Chondrocyte (in vitro differentiated cells): ENCODE measurements at regions not wholly inside any gene's neighbourhood (a gene's known extent, or its start where the extent isn't known, plus 50 kb on each side); places are given as distances from the start of the nearest gene placed in this dataset.

Experiments
- DNase-seq: peaks from one replicate; pipeline ENCODE4 v3.0.0; 2021; ENCODE audit warnings: mixed read lengths, low spot score
- H3K27ac Mint-ChIP-seq: one replicate; pipeline ENCODE4 v1.8.0; 2021; ENCODE audit warnings: mild to moderate bottlenecking, moderate library complexity, mixed read lengths; ENCODE audit not compliant: unreplicated experiment
- H3K27me3 Mint-ChIP-seq: 2 replicates; pipeline ENCODE4 v1.8.0; 2021; ENCODE audit warnings: low read depth, mixed read lengths
- H3K36me3 Mint-ChIP-seq: 2 replicates; pipeline ENCODE4 v1.8.0; 2021; ENCODE audit warnings: low read depth, mixed read lengths
- H3K4me1 Mint-ChIP-seq: 2 replicates; pipeline ENCODE4 v1.8.0; 2021; ENCODE audit warnings: low read depth, mild to moderate bottlenecking, mixed read lengths
- H3K4me3 Mint-ChIP-seq: one replicate; pipeline ENCODE4 v1.8.0; 2021; ENCODE audit warnings: mild to moderate bottlenecking, moderate library complexity, mixed read lengths; ENCODE audit not compliant: unreplicated experiment
- H3K9me3 Mint-ChIP-seq: 2 replicates; pipeline ENCODE4 v1.8.0; 2021; ENCODE audit warnings: low read depth, mixed read lengths
- TF ChIP-seq, protein P1 (sequence below): fragments of 200-600 bp; sonication (generic); IDR thresholded peaks from 2 replicates; pipeline ENCODE4 v1.5.0; 2021; ENCODE audit warnings: antibody characterized with exemption, mild to moderate bottlenecking, moderate library complexity

DNA sequence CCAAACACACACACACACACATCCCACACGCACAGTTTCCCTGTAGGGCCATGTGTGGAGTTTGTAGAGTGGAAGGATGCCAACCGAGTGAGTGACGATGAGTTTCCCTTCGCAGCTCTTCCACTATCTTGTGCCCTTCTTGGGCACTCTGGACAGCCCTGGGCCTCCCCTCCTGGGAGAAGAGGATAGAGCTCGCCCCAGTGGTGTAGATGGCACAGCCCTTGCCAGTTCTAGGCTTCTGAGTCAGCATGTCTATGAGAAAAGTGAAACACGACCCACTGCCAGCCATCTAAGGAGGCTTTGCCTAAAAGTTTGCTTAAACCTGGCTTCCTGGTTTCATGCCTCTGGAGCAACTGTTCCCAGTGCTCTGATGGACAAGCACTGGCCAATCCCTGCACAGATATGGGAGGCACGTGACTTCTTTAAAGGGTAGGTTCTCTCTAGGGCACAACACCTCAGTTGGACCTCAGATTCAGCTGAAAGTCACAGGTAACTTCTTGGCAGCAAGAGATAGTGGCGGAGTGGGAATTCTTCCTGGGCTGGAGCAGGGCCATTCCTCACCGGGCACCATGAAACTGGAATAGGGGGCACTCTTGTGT lies 195.9 kb upstream of the GALNT2 start:
- DNase-seq = no peak
- peaks cover 15% of the 10 kb centered on the region for H3K4me1 Mint-ChIP-seq
- H3K36me3 Mint-ChIP-seq = no peaks in the 10 kb centered on the region
- H3K27ac Mint-ChIP-seq = no peak overlapping the region
- H3K4me3 Mint-ChIP-seq = no peak overlapping the region
- no peaks in the 10 kb centered on the region for H3K27me3 Mint-ChIP-seq
- no peaks in the 10 kb centered on the region for H3K9me3 Mint-ChIP-seq
- TF ChIP-seq, protein P1, sequence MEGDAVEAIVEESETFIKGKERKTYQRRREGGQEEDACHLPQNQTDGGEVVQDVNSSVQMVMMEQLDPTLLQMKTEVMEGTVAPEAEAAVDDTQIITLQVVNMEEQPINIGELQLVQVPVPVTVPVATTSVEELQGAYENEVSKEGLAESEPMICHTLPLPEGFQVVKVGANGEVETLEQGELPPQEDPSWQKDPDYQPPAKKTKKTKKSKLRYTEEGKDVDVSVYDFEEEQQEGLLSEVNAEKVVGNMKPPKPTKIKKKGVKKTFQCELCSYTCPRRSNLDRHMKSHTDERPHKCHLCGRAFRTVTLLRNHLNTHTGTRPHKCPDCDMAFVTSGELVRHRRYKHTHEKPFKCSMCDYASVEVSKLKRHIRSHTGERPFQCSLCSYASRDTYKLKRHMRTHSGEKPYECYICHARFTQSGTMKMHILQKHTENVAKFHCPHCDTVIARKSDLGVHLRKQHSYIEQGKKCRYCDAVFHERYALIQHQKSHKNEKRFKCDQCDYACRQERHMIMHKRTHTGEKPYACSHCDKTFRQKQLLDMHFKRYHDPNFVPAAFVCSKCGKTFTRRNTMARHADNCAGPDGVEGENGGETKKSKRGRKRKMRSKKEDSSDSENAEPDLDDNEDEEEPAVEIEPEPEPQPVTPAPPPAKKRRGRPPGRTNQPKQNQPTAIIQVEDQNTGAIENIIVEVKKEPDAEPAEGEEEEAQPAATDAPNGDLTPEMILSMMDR = no peak

DNA sequence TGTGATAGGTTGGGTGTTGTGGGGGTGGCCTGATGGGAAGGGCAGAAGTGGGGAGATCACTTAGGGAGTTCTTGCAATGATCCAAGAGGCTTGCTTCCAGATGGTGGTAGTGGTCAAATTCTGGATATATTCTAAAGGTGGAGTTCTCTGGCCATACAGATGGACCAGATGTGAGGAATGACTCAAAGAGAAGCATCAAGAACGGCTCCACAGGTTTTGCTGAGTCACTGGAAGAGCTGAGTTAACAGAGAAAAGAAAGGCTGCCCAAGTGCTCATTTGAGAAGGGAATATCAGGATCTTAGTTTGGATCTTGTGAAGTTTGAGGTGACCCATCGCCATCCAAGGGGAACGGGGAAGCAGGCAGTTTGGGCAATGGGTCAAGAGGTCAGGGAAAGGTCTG lies 192.9 kb upstream of the GALNT2 start:
- Mint-ChIP-seq H3K27ac (no peak overlapping the region), H3K27me3 (peaks cover 2% of the 10 kb centered on the region), H3K4me1 (peaks cover 11% of the 10 kb centered on the region), H3K36me3 (no peaks in the 10 kb centered on the region), H3K4me3 (no peak overlapping the region), H3K9me3 (no peaks in the 10 kb centered on the region)
- TF ChIP-seq, protein P1 = no peak
- no peak for DNase-seq

DNA sequence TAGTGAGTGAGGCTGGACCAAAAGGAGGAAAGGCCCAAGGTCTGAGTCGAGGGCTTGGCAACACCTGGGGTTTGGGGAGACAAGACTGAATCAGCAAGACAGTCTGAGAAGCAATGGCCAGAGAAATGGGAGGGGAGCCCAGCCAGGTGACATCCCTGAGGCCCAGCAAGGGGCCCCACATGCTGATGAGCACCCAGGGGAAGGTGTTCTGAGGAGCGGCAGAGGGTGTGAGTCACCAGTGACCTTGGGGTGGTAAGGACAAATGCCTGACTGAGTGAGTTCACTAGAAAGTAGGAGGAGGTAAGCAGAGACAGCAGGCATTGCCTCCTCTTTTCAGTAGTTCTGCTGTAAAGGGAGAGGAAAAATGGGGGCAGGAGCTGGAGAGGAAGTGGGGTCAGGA lies 192.4 kb upstream of the GALNT2 start:
- no peak overlapping the region for H3K27ac Mint-ChIP-seq
- no peaks in the 10 kb centered on the region for H3K9me3 Mint-ChIP-seq
- H3K27me3 Mint-ChIP-seq = peaks cover 2% of the 10 kb centered on the region
- no peak for DNase-seq
- H3K36me3 Mint-ChIP-seq = no peaks in the 10 kb centered on the region
- H3K4me3 Mint-ChIP-seq = no peak overlapping the region
- H3K4me1 Mint-ChIP-seq = peaks cover 11% of the 10 kb centered on the region
- TF ChIP-seq, protein P1 = no peak

DNA sequence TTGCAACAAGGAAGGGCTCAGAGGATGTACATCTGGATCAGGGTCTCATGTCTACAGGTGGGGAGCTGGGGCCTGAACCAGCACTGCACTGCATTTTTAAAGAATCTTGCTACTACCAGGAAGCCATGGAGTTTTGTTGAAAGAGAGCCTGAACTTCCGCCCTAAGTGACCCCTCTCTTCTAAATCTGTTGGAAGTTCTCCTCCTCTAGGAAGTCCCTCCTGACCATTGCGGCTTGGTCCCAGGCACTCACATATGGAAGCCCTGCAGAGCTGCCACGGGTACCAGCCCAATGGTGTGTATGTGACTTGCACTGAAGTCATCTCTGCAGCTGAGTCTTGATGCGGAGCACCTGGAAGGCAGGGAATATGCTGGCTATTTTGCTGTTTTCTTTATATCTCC lies 192.0 kb upstream of the GALNT2 start:
- TF ChIP-seq, protein P1 = no peak
- Mint-ChIP-seq H3K4me3 (no peak overlapping the region), H3K9me3 (no peaks in the 10 kb centered on the region), H3K27me3 (peaks cover 2% of the 10 kb centered on the region), H3K36me3 (no peaks in the 10 kb centered on the region), H3K27ac (no peak overlapping the region), H3K4me1 (peaks cover 11% of the 10 kb centered on the region)
- DNase-seq = no peak

DNA sequence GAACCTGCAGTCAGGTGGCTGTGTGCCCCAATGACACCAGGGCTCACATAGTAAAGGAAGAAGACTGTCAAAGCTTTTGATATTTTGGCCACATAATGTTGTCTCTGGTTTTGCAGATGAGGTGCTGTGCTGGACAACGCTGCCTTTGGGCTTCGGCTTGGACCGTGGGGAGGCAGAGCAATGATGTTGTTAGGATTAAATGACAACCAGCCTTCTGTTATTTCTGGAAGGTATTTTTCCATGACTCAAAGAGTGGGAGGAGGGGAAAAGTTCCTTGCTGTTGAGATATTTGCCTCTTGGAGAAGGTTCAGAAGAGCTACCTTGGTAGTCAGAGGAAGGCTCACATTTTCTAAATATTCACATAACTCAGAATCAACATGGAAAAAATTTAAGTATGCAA lies 187.3 kb upstream of the GALNT2 start:
- TF ChIP-seq, protein P1 = no peak
- peak overlapping the region; percentile 67 for H3K27ac Mint-ChIP-seq
- H3K4me1 Mint-ChIP-seq = peaks cover 20% of the 10 kb centered on the region
- DNase-seq = no peak
- no peak overlapping the region for H3K4me3 Mint-ChIP-seq
- H3K36me3 Mint-ChIP-seq = no peaks in the 10 kb centered on the region
- peaks cover 6% of the 10 kb centered on the region for H3K27me3 Mint-ChIP-seq
- no peaks in the 10 kb centered on the region for H3K9me3 Mint-ChIP-seq
